A673 (cell line): ENCODE measurements at regions not wholly inside any gene's neighbourhood (a gene's known extent, or its start where the extent isn't known, plus 50 kb on each side); places are given as distances from the start of the nearest gene placed in this dataset.

Source experiments
- BruUV-seq: library from RNA; stranded (reverse); fragments of 400-500 nt; replicated peaks from 2 replicates; lab custom pipeline; 2021; lab: Mats Ljungman, UMichigan
- CTCF ChIA-PET: fragments of 300-600 bp; sonication (Branson Sonifier 250); formaldehyde crosslinking; loops from one replicate; lab custom pipeline; 2022; ENCODE audit warnings: antibody characterized with exemption; lab: Charles Lee
- POLR2A ChIA-PET: fragments of 300-600 bp; sonication (Branson Sonifier 250); formaldehyde crosslinking; loops from one replicate; lab custom pipeline; 2022; ENCODE audit warnings: antibody characterized with exemption; ENCODE audit not compliant: low non-redundant PET; lab: Charles Lee
- DNase-seq: peaks from one replicate; pipeline ENCODE4 v3.0.0-alpha.2; 2015; ENCODE audit warnings: low spot score
- H3K27ac ChIP-seq: fragments of 200-600 bp; sonication (generic); 2 replicates; pipeline ENCODE4 v1.5.1; 2016; ENCODE audit warnings: mixed run types, low read depth, mild to moderate bottlenecking, mixed read lengths, antibody characterized with exemption, low read length; ENCODE audit not compliant: poor library complexity, severe bottlenecking
- H3K27me3 ChIP-seq: fragments of 200-600 bp; sonication (generic); replicated peaks from 2 replicates; pipeline ENCODE4 v1.6.1; 2017; ENCODE audit warnings: mixed run types, low read depth, mild to moderate bottlenecking, mixed read lengths, antibody characterized with exemption, low read length; ENCODE audit not compliant: insufficient read depth, poor library complexity
- H3K36me3 ChIP-seq: fragments of 200-600 bp; sonication (generic); 2 replicates; pipeline ENCODE4 v1.6.1; 2016; ENCODE audit warnings: mixed run types, mild to moderate bottlenecking, mixed read lengths, antibody characterized with exemption, low read length; ENCODE audit not compliant: insufficient read depth, poor library complexity, severe bottlenecking
- H3K4me1 ChIP-seq: fragments of 200-600 bp; sonication (generic); 2 replicates; pipeline ENCODE4 v1.6.1; 2017; ENCODE audit warnings: mixed run types, mild to moderate bottlenecking, mixed read lengths, antibody characterized with exemption, low read length; ENCODE audit not compliant: insufficient read depth, poor library complexity, severe bottlenecking
- H3K4me3 ChIP-seq: fragments of 200-600 bp; sonication (generic); 2 replicates; pipeline ENCODE4 v1.5.1; 2016; ENCODE audit warnings: low read depth, mixed run types, mild to moderate bottlenecking, mixed read lengths, low read length; ENCODE audit not compliant: poor library complexity, severe bottlenecking
- H3K9me3 ChIP-seq: fragments of 200-600 bp; sonication (generic); 2 replicates; pipeline ENCODE4 v1.6.1; 2016; ENCODE audit warnings: mixed run types, low read depth, mild to moderate bottlenecking, mixed read lengths, antibody characterized with exemption, low read length; ENCODE audit not compliant: poor library complexity, severe bottlenecking
- EZH2 ChIP-seq: fragments of 200-600 bp; sonication (generic); IDR thresholded peaks from 2 replicates; pipeline ENCODE4 v1.6.1; 2017; ENCODE audit warnings: borderline replicate concordance, low read depth, mild to moderate bottlenecking, mixed read lengths, antibody characterized with exemption, low read length; ENCODE audit not compliant: poor library complexity, severe bottlenecking
- intact Hi-C: fragments of 100-400 bp; cut with micrococcal nuclease; formaldehyde crosslinking; loops from one replicate; pipeline ENCODE4 v1.10.0; 2022; ENCODE audit not compliant: unreplicated experiment
- TF ChIP-seq, protein P1 (sequence below): fragments of 300-800, 200-600 bp; sonication (generic); conservative IDR thresholded peaks from 2 replicates; pipeline ENCODE4 v1.5.1; 2017; ENCODE audit warnings: low read depth, mild to moderate bottlenecking, antibody characterized with exemption, low read length, moderate library complexity, mixed read lengths

DNA sequence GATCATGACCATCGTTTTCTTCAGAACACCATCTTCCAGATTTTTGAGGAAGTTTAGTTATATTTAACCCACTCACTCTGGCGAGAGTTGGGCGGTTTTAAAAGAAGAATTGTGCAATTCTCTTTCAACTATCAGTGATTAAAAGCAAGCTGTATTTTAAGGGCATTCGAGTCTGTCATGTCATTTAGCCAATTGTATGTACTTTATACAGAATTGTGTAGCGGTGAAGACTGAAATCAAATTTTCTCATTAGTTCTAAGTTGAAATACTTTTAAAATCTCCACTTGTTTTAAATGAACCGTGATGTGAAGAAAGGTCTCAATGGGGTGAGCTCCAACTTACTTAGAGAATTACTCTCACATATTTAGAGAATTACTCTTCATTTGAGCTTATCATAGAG is 214.6 kb upstream of the DTNA start:
- intact Hi-C loops: no loop called here
- H3K4me1 ChIP-seq: no peaks in the 10 kb centered on the region
- H3K36me3 ChIP-seq: no peaks in the 10 kb centered on the region
- H3K9me3 ChIP-seq: no peaks in the 10 kb centered on the region
- CTCF ChIA-PET: no interaction called here
- H3K27me3 ChIP-seq: peaks cover 63% of the 10 kb centered on the region
- no peak overlapping the region for H3K27ac ChIP-seq
- no peak for DNase-seq
- TF ChIP-seq, protein P1, sequence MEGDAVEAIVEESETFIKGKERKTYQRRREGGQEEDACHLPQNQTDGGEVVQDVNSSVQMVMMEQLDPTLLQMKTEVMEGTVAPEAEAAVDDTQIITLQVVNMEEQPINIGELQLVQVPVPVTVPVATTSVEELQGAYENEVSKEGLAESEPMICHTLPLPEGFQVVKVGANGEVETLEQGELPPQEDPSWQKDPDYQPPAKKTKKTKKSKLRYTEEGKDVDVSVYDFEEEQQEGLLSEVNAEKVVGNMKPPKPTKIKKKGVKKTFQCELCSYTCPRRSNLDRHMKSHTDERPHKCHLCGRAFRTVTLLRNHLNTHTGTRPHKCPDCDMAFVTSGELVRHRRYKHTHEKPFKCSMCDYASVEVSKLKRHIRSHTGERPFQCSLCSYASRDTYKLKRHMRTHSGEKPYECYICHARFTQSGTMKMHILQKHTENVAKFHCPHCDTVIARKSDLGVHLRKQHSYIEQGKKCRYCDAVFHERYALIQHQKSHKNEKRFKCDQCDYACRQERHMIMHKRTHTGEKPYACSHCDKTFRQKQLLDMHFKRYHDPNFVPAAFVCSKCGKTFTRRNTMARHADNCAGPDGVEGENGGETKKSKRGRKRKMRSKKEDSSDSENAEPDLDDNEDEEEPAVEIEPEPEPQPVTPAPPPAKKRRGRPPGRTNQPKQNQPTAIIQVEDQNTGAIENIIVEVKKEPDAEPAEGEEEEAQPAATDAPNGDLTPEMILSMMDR: no peak
- no peak for TF ChIP-seq EZH2
- POLR2A ChIA-PET: interaction anchor here (0.6 kb wide), 1 partner anchor 937 kb away, joined by 3 read pairs; no protein-coding TSS in a partner anchor
- no TSS peak for BruUV-seq
- no peak overlapping the region for H3K4me3 ChIP-seq

DNA sequence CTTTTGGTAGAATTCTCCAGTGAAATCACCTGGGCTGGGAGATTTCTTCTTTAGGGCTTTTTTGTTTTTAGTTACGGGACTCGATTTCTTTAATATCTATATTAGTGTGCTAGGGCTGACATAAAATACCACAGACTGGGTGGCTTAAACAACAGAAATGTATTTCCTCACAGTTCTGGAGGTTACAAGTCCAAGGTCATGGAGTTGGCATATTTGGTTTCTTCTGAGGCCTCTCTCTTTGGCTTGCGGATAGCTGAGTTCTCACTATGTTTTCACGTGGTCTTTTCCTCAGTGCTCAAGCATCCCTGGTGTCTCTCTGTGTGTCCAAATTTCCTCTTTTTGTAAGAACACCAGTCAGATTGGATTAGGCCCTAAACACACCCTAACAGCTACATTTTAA is 208.5 kb upstream of the DTNA start:
- intact Hi-C loops: no loop called here
- DNase-seq: no peak
- no peak overlapping the region for H3K4me3 ChIP-seq
- H3K27me3 ChIP-seq: peaks cover 12% of the 10 kb centered on the region
- H3K27ac ChIP-seq: no peak overlapping the region
- CTCF ChIA-PET: no interaction called here
- POLR2A ChIA-PET: no interaction called here
- no peaks in the 10 kb centered on the region for H3K4me1 ChIP-seq
- BruUV-seq: no TSS peak
- no peaks in the 10 kb centered on the region for H3K9me3 ChIP-seq
- no peaks in the 10 kb centered on the region for H3K36me3 ChIP-seq
- TF ChIP-seq EZH2: no peak
- TF ChIP-seq, protein P1: no peak

DNA sequence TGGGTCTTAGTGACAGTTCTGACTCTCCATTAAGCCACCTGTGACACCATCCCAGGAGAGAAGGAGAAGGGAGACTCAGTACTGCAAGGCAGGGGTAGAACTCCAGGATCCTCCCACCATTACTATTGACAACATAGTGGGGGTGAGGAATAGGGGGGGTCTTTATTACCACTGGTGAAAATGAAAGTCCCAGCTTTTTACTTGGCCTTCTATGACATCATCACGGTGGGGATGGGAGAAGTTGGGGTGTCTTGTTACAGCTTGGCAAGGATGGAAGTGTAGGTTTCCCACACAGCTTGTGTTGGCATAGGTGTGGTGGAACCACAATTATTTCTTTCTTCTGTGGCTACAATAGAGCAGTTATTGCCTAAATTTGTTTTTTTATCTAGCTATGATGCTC is 203.9 kb upstream of the DTNA start:
- H3K4me3 ChIP-seq: no peak overlapping the region
- no peaks in the 10 kb centered on the region for H3K27me3 ChIP-seq
- BruUV-seq: no TSS peak
- H3K36me3 ChIP-seq: no peaks in the 10 kb centered on the region
- H3K9me3 ChIP-seq: no peaks in the 10 kb centered on the region
- TF ChIP-seq, protein P1: no peak
- no peak for TF ChIP-seq EZH2
- ChIA-PET POLR2A (no interaction called here), CTCF (no interaction called here)
- H3K27ac ChIP-seq: no peak overlapping the region
- DNase-seq: no peak
- H3K4me1 ChIP-seq: no peaks in the 10 kb centered on the region
- intact Hi-C loops: no loop called here
